Stromal cell of bone marrow (primary cell): ENCODE measurements at regions not wholly inside any gene's neighbourhood (a gene's known extent, or its start where the extent isn't known, plus 50 kb on each side); places are given as distances from the start of the nearest gene placed in this dataset.

Experiments
- DNase-seq: peaks from one replicate; pipeline ENCODE4 v3.0.0-alpha.2; 2012; ENCODE audit warnings: low read depth

DNA sequence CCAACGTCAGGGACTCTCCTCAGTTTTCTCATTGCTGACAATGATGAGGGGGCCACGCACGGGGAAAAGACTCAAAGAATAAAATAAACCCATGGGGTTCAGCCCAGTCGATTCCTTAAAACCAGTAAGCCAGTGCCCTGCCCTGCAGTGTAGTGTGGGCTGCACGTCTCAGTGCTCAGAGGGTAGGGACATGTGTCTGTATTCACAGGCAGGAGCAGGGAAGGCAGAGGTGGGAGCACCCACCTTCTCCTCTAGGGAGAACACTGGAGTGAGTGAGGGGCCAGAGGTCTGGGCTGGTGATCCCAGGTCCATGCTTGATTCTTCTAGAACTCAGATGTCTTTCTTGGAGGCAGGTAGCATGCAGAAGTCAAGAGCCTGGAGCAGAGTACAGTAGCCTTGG, 303.6 kb downstream of the MATN1 start:
- DNase-seq: no peak

DNA sequence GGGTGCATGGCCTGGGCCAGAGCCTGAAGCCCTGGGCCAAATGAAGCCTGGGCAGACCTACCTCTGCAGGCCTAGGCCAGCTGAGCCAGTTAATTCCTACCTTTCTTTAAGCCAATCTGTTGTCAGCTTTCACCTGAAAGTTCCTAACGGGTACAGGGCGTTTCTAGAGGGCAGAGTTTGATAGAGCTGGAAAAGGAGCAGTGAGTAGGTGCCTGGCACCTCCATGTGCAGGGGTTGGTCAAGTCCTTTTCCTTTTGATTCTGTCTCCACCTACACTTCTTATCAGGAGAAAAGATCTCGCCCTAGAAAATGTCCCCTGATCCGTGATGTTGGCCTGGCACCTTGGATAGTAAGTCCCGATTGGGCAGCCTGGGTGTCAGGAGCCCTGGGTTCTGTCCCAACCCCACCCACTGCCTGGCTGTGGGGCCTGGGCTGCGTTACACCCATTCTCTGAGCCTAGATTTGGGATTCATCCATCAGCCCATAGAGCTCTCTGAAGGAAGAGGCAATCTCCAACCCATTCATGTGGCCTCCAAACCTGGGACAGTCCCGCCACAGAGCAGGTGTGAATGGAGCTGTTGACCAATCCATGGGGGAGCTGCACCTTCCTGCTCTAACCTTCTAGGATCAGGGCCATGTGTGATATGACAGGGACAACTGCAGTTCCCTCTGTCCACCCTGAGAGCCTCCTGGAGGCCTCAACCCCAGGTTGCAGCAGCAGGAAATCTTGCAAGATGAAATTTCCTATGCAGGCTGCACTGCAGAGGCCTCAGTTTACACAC, 304.3 kb downstream of the MATN1 start:
- DNase-seq: no peak

DNA sequence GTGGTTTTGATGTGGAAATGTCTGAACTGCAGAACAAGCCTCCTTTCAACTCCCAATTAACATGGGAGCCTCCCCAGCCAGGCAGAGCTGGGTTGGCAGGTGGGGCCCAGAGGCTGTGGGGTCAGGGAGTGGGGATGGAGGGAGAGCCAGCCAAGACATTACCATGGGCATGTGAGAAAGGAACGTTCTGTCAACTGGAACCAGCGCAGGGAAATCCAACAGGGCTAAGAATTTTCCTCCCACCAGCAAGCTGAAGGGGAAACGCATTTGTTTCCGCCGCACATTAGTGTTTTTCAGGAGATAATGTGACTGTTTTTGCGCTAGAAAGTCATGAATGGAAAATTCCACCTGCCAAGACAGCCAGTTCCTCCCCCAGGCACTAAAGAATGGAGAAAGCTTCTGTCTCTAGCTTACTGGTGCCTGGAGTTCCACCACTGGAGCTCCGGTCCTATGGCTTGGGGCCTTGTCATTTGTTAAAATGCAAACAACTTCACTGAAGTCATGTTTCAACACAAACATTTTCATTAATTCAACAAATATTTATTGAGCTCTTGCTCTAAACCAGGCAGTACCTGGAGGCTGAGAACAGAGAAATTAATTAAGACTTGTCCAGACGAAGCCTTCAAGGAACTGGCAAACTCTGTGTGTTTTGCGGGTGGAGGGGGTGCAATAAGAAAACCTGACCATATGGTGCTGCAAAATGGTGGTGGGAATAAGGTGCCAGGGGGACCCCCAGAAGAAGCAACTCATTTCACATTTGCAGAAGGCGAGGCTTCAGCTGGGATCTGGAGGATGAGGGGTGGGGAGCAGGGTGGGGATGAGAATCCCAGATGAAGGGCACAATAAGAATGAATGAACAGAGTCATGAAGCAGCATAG, 305.1 kb downstream of the MATN1 start:
- DNase-seq: no peak

DNA sequence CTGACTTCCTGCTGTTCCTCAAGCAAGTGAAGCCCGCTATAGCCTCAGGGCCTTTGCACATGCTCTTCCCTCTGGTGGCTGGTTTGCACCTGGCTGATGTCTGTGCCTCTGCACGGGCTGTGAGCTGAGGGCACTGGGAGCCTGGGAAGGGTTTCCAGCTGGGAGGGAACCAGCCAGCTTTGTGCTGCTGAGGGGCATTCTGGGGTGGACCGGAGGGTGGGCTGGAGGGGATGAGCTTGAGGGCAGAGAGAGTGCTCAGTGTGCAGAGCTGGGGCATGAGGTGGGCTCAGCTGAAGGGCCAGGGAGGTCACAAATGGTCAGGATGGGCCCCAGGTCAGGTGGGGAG, 305.7 kb downstream of the MATN1 start:
- DNase-seq: no peak

GRCh38 chr1:30417001-30417700, 306.2 kb downstream of the MATN1 start:
- no peak for DNase-seq

- no peak for DNase-seq
Observed at GRCh38 chr1:30416221-30416820, 307.1 kb downstream of the MATN1 start.

- DNase-seq: no peak
Observed at GRCh38 chr1:30415171-30415940, 308.0 kb downstream of the MATN1 start.

- DNase-seq: no peak
Observed at GRCh38 chr1:30414851-30415165, 308.6 kb downstream of the MATN1 start.

DNA sequence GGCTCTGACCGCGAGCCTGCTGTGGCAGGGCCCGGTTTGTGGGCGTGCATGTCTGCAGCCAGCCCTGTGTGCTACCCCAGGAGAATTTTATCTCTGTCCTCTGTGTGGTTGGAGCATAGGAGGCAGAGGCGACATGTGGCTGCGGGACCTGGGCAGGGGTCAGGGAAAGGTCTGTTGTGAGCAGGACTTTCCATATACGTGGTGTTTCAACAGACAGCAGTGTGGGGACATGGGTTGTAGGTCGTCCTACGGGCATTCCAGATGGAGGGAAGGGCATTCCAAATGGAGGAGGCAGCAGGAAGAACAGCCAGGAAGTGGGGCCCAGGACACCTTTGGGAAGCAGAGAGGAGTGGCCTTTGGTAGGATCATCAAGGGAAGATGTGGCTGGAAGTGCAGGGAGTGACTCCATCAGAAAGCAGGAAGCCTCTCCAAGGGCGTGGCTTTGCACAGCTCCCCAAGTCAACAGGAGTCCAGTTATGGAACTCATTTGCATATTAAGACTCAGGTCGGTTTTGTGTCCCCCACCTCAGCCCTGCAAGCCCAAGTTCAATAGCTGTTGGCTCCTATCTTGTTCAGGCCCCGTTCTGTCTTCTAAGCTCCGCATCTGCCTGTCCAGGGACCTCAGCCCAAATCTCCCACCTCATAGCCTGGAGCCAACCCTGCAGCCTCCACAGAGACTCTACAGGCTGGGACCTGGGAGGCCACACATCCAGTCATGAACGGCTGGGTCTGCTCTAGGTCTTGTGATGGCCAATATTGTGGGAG, 309.1 kb downstream of the MATN1 start:
- no peak for DNase-seq

- DNase-seq: no peak
Observed at GRCh38 chr1:30413606-30414005, 309.8 kb downstream of the MATN1 start.

- no peak for DNase-seq
Observed at GRCh38 chr1:30413111-30413440, 310.3 kb downstream of the MATN1 start.

DNA sequence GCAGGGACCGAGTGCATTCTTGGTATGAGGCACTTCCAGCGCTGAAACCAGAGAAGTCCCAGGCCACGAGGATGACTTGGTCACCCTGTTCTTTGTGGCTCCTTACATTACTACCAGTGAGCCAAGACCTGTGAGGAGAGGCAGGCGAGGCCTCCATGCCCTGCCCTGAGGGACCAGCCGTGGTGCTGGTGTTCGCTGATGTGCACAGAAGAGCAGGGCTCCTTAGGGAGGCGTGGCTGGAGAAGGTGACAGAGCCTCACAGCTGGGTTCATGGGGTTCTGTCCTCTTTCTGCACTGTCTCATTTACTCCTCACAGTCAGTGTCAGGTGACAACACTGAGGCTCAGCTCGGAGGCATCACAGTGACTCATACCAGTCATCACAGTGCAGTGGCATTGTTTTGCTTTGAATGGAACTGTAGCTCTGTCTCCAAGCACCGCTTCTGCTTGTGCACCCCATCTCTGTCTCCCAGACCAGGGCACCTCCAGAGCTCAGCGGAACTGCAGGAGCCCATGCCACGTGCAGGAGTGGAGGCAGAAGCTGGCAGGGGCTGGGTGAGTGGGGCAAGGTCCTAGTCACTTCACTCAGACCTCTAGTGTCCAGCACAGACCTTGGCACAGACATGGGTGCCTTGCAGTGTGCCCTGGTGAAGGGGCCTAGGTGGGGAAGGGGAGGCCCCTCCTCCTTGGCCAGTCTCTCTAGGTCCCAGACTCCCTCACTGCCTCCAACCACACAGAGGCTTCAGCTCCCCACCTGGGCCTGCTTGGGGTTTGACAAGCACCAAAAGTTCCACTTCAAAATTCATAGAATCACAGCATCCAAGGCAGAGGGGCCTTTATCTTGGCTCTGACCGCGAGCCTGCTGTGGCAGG, 310.9 kb downstream of the MATN1 start:
- peak; percentile 15 for DNase-seq

DNA sequence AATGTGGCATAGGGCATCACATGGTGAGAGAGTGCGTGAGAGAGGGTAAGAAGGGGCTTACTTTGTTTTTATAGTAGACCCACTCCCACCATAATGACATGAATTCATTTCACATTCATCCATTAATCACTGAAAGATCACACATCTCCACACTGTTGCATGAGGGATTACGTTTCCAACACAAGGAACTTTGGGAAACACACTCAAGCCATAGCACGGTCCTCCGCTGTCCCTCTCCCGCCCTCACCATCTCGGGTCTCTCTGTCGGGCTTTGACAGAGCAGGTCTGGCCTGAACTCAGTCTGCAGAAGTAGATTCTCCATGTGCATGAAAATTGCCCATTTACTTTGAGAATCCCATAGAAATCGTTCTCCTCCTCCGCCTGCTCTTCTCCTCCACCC, 312.2 kb downstream of the MATN1 start:
- no peak for DNase-seq

DNA sequence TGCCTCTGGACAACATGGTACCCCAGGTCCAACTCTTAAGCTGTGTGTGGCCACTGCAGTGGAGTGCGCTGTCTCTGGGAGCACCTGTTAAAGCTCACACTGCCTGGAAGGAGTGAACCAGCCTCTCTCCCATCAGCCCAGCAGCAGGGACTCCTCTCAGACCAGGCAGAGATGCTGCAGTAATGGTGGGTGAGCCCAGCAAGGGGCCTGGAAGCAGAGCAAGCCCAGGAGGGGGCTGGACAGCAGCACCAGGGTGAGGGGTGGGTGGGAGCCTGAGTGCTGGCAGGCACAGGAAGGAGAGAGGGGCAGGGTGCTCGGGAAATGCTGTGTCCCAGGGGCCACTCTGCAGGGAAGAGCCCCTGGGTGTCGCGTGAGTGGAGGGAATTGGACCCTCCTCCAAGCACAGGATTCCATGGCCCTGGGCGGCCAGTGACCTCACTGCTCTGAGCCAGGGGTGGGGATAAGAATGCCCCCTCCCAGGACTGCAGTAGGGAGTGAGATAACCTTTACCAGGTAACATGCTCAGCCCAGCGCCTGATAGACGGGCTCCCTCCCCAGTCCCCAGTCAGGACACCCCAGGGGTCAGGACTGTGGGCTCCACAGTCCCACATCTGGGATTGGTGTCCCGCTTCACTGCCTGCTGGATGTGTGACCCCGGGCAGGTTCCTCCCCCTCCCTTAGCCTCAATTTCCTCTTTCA, 313.1 kb downstream of the MATN1 start:
- DNase-seq: no peak

DNA sequence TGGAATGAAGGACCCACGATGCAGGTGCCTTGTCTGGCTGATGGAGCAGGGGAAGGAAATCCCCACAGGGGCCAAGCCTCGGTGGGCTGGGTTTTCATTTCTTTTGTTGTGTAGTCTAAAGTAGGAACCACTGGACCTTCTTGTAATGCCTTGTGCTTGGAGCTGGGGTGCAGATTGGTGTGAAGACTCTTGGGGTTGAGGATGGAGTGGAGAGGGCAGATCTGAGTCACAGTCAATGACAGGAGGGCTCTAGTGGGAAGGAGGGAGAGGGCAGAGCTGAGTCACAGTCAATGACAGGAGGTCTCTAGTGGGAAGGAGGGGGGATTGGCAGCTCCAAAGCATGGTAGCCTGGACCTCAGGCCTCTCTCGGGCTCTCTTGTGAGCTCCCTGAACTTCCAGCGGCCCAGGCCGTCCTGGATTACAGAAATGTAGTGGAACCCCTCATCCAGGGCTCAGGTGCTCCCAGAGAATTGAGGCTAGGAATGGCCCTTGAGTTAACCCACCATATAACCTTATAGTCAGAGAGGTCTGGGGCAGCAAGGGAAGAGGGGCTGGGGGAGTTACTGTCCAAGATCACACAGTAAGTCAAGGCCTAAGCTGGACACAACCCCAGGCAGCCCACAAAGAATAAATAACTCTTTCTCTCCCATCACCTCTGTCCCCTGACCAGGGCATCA, 313.8 kb downstream of the MATN1 start:
- peak; percentile 4 for DNase-seq

- no peak for DNase-seq
Observed at GRCh38 chr1:30407865-30408580, 315.4 kb downstream of the MATN1 start.

DNA sequence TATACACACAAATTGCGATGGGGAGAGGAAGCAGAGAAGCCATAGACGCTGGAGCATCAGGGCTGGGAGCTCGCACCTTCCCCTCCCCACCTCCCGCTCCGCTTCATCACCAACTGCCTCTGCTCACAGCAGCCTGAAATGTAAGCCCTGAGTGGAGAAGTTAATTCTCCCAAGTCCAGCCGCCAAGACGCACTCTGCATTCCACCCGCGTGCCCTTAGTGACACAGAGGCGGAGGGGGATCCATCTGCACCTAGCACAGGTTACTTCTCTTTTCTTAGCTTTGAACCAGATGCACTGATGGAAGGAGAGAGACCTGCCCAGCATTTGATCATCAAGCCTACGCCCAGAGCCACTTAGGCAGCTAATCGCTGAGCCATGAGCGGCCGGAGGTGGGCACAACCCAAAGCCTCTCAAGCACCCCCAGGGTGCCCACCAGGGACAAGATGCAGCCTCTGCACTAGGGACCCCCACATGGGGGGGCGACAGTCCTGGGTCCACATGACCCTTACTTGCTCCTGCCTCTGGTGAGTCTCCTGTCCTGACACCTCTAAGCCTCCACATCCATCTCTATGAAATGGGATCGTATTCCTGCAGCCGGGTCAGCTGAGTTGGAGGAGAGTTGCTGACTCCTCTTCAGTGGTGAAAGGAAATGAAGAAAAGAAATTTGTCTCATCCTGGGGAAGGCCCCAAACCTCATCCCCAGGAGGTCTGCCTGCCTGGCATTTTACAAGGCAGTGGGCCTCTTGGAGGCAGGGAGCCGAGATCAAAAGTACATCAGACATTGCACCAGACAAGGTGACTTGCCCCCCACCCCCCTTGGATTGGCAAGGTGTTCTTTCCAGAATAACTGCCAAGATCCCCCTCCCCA, 316.2 kb downstream of the MATN1 start:
- DNase-seq: no peak
